ENCODE measurements at regions not wholly inside any gene's neighbourhood (a gene's known extent, or its start where the extent isn't known, plus 50 kb on each side); places are given as distances from the start of the nearest gene placed in this dataset.
A peak's percentile ranks its signal among the peaks of the same experiment; 100 is the strongest.

DNA sequence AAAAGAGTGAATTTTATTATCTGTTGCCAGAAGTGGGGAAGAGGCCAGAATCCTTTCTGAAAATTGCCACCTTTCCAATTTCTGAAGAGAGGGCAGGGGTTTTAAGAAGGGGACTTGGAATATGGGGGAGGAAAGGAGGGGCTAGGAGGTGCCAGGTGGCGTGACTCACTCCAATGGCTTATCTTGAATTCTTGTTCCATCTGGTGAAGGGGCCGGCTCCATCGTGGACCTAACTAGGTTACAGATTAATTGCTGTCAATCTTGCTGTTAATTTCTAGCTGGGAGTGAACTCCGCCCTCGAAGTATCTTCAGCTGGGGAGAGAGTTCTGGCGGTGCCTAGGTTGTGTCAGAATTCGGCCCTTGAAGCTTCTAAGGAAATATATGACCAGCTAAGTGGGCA is 138.7 kb downstream of the YTHDC2 start:
- in situ Hi-C loops (cut with HindIII; ENCODE audit: low pct_unique_long_range_greater_than_20kb, low sequenced_read_pairs): no loop called here

DNA sequence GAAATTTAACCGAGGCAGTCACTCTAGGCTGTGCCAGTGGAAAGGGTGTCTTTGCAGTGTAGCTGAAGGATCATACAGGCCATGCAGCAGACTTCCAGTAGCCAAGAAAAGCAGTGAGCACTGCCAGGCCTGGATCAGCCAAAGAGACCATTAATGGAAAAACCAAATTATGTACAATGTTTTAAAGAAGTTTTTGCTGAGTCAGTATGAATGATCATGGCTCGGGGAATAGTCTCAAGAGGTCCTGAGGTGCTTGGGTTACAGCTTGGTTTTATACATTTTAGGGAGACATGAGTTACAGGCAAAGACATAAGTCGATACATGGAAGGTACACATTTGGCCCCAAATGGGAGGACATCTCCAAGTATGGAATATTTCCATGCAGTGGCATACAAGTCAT is 141.3 kb downstream of the YTHDC2 start:
- in situ Hi-C loops (cut with HindIII; ENCODE audit: low pct_unique_long_range_greater_than_20kb, low sequenced_read_pairs): no loop called here
- DNase-seq (ENCODE audit: low read depth): no peak

More for the DNA sequence above, 138.7 kb downstream of the YTHDC2 start:
- no peak for DNase-seq (ENCODE audit: low read depth)

DNA sequence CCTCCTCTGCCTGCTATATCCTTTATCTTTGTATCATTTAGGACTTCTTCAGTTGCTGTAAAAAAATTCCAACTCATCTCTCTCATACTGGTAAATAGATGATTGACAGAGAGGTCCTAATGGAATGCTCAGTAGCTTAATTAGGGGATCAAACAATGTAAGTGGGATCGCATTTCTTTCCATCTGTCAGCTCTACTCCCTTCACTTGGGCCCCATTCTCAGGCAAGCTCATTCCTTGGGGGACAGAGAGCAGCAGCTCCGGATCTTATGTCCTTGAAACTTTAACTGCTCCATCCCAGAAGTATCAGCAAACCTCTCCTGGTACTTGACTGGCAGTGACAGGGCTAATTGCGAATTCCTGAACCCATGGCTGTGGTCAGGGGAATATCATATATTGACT is 146.7 kb downstream of the YTHDC2 start:
- in situ Hi-C loops (cut with HindIII; ENCODE audit: low pct_unique_long_range_greater_than_20kb, low sequenced_read_pairs): no loop called here
- DNase-seq (ENCODE audit: low read depth): no peak

DNA sequence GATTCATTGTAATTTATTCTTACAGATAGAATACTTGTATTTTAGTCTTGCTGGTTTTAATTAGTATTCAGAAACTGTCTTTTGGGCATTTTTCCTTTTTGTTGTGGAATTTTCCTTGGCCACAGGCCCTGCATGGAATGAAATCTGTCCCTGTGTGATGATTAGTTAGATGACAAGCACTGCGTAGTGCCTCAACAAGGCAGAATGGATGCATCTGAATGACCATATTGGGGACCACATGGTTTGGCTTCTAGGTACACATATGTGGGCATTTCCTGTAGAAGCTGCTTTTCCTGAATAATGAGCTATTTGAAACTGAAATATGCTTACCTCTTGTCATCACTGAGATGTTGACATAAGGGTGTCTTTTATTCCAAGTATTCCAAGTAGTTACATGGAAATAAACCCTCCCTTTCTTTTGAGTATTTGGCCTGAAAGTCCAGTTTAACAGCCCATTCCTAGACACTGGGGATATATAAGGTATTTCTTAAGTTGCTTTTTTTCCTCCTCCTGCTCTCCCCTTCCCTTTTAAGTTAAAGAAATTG is 147.3 kb downstream of the YTHDC2 start:
- in situ Hi-C loops (cut with HindIII; ENCODE audit: low pct_unique_long_range_greater_than_20kb, low sequenced_read_pairs): no loop called here
- no peak for DNase-seq (ENCODE audit: low read depth)

DNA sequence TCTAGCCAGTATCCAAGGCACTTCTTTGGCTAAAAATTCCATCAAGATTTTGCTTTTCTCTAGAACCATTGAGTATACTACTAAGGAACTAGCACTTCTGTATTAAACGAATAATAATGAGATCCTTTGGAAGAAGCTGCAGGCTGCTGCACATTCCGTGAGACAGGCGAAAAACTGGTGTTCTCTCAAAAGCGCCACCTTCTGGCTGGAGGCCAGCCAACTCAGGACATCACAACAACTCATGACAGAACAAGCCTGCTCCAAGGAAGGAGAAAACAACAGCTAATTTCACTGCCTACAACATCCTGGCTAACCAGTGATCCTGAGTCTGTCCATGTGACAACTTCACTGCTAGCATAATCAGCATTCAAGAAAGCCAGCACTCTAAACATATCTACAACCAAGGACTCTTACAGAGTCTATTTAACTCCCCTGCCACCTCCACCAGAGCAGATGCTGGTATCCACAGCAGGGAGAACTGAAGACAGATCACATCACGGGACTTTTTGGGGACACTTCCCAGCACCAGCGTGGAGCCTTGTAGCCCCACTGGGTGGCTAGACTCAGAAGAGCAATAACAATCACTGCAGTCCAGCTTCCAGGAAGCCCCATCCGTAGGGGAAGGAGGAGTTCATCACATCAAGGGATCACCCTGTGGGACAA is 150.5 kb downstream of the YTHDC2 start:
- in situ Hi-C loops (cut with HindIII; ENCODE audit: low pct_unique_long_range_greater_than_20kb, low sequenced_read_pairs): no loop called here
- peak; percentile 14 for DNase-seq (ENCODE audit: low read depth)

DNA sequence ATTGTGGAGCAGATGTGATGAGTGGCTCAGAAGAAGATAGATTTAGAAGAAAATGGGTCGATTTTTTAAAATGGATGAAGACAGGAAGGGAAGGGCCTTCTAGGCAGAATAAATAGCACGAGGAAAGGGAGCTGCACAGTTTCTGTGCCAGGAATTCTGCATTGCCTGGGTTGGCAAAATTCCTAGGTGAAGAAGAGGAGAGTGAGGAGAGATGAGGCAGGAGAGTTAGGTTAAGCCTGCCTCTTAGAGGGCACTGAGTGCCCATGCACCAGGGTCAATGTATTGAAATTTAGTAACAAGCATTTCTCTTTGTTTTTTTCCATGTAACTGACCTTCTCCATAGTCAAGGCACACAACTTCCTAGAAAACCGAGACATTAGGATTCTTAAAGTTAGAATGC is 159.5 kb downstream of the YTHDC2 start:
- in situ Hi-C loops (cut with HindIII; ENCODE audit: low pct_unique_long_range_greater_than_20kb, low sequenced_read_pairs): no loop called here
- DNase-seq (ENCODE audit: low read depth): no peak

DNA sequence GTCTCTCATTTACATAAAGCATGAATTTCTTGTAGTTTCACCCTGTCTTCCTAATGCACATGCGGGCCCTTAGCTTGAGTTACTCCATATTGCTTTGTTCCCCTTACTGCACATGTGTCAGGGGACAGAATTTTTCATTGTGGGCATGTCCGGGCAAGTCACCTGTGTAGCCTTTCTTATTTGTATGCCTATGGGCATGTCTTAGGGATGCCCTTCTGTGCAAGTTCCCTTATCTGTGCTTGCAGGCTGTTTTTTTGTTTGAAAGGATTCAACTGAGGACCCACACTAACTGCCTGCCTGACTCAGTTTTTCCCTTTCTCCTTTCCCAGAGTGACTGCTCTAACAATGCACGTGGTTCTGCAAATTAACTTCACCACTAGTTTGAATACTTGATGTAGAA is 161.7 kb downstream of the YTHDC2 start:
- no peak for DNase-seq (ENCODE audit: low read depth)
- in situ Hi-C loops (cut with HindIII; ENCODE audit: low pct_unique_long_range_greater_than_20kb, low sequenced_read_pairs): no loop called here

DNA sequence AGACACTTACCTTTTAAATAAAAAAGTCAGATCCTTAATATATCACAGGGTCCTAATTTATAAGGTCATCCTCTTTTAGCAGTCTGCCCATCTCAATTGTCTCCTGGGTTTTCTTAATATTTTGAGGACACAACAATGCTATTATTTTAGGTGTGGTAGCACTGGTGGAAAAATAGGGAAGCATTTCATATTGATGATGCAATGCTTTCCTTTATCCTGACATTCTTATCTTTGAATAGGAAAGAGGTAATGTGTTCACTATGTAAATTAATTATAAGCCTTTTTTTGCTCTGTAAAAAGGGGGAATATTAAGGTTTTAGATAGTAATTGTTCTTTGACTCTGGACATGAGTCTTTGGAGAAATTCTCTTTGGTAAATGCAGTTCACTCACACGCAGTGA is 164.7 kb downstream of the YTHDC2 start:
- in situ Hi-C loops (cut with HindIII; ENCODE audit: low pct_unique_long_range_greater_than_20kb, low sequenced_read_pairs): no loop called here
- no peak for DNase-seq (ENCODE audit: low read depth)

DNA sequence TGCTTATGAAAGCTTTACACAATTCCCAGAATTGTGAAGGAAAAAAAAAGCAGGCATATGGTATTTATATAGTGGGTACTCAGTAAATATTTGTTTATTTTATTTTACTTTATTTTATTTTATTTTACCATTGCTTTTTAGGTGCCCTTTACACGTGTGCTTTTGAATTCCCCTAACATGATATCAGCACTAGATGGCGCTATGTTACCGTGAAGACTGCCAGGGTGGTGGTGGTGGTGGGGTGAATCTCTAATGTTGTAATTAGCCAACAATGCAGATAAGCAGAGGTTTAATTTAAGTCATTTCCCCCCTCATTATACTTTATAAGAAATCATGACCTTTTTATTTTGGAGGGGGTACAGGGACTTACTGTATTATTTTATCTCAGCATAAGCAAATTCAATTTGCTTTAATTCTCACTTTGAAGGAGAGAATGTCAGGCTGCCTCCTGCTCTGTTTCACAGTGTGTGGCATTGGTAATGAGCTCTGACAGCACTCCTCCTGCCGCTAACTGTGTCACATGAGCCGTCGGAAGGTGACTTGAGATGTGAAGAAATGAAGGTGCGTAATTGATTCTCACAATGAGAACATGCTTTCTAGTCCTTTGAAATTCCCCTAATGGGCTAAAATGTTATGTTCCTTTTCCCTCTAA is 165.6 kb downstream of the YTHDC2 start:
- peak; percentile 10 for DNase-seq (ENCODE audit: low read depth)
- in situ Hi-C loops (cut with HindIII; ENCODE audit: low pct_unique_long_range_greater_than_20kb, low sequenced_read_pairs): no loop called here

DNA sequence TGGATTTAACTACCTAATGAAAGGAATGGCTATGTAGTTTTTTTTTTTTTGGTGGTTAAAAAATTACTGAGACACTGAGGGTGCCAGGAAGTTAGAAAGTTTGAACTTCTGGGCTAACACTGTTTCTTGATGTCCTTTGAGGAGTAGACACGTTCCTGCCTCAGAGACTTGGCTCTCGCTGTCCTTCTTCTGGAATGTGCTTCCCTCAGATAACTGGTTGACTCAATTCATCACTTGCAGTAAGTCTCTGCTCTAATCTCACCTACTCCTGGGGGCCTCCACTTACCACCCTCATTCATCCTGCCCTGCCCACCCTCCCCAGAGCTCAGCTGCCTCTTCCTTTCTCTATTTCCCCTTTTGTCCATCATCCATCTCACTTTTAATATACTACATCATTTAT is 167.0 kb downstream of the YTHDC2 start:
- no peak for DNase-seq (ENCODE audit: low read depth)
- in situ Hi-C loops (cut with HindIII; ENCODE audit: low pct_unique_long_range_greater_than_20kb, low sequenced_read_pairs): no loop called here

DNA sequence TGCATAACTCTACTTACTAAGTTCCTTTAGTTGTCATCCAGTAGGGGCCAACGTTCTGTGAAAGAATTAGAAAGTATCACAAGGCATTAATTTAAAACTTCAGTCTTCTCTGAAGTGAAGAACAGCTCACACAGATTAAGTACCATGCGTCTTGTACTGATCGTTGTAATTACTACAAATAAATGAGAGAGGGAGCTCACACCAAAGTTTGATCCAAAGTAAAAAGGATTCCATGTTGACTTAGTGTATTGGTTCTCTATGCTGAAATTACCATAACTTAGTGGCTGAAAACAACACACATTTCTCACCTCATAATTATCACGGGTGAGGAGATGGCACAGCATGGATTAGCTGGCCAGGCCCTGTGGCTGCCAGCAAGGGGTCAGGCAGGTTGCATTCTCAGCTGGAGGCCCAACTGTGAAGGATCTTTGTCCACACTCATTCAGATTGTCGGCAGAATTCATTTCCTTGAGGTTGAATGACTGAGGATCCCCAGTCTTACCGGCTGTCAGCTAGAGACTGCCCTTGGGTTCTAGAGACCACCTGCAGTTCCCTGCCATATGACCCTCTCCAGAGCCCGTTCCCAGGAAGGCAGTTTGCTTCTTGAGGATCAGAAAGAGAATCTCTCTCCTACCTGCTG is 169.1 kb downstream of the YTHDC2 start:
- in situ Hi-C loops (cut with HindIII; ENCODE audit: low pct_unique_long_range_greater_than_20kb, low sequenced_read_pairs): no loop called here
- DNase-seq (ENCODE audit: low read depth): no peak

DNA sequence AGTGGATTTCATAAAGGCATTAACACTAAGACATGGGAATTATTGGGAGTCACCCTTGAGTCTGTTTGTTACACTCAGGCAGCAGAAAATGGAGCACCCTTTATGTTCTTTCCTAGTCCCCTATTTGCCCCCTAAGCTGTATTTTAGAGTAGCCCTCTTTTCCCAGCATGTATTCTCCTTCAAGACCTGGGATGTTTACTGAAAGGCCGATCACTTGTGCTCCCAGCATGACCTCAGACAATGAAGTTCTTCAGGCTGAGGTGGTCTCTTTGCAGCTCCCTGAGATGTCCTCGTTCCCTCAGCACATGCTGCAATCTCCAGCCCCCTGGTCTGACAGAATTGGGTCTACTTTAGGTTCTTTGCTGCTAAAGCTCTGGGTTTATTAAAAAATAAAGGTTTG is 169.7 kb downstream of the YTHDC2 start:
- DNase-seq (ENCODE audit: low read depth): no peak
- in situ Hi-C loops (cut with HindIII; ENCODE audit: low pct_unique_long_range_greater_than_20kb, low sequenced_read_pairs): no loop called here

DNA sequence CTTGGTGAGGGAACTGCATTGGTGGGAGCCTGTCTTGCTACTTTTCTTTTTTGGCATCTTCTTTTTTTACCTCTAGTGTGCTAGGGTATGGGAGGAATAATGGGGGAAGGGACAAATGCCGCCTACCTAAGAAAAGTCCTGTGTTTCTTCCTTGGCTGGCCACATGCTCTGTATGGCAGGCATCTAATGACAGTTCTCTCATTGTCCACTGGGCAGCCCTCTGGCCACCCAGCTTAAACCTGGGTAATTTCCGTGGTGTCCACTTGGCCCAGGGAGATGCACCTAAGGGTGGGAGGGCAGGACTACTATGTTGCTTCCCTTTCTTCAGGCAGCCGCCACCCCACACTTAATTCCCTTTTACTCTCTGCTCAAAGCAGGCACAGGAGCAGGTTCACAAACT is 173.1 kb downstream of the YTHDC2 start:
- in situ Hi-C loops (cut with HindIII; ENCODE audit: low pct_unique_long_range_greater_than_20kb, low sequenced_read_pairs): no loop called here
- no peak for DNase-seq (ENCODE audit: low read depth)

DNA sequence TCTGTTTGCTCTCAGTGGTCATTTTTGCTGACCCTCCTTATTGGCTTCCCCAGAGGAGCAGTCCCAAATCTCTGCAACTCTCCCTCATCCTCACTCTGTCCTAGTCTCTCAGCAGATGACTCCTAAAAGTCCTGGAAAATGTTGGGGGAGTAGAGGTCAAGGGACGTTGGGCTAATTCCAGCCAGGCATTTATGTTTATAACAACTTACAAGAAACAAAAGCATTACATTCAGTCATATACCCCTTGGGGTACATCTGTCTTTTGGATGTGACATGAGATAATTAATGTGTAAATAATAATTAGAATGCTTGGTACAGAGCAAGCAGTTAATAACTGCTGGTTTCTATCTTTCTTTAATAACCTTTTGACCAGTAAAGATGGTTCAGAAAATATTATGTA is 176.2 kb downstream of the YTHDC2 start:
- in situ Hi-C loops (cut with HindIII; ENCODE audit: low pct_unique_long_range_greater_than_20kb, low sequenced_read_pairs): no loop called here
- DNase-seq (ENCODE audit: low read depth): no peak

DNA sequence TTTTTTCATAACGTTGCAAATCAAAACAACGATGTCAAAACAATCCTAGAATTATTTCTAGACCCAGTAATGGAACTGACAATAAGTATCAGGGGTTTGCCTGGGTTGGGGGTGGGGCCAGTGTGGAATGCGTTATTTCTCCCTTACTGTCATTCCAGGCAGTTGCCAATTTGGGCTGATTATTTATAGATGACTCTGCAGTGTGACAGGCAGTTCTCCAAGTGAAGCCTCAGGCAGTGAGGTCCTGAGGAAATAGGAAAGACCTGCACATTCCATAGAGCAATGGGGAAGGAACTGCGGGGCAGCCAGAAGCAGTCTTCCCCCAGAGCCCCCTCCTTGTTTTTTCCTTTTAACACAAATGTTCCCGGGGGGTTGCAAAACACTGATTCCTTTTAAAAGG is 179.0 kb downstream of the YTHDC2 start:
- no peak for DNase-seq (ENCODE audit: low read depth)
- in situ Hi-C loops (cut with HindIII; ENCODE audit: low pct_unique_long_range_greater_than_20kb, low sequenced_read_pairs): no loop called here

DNA sequence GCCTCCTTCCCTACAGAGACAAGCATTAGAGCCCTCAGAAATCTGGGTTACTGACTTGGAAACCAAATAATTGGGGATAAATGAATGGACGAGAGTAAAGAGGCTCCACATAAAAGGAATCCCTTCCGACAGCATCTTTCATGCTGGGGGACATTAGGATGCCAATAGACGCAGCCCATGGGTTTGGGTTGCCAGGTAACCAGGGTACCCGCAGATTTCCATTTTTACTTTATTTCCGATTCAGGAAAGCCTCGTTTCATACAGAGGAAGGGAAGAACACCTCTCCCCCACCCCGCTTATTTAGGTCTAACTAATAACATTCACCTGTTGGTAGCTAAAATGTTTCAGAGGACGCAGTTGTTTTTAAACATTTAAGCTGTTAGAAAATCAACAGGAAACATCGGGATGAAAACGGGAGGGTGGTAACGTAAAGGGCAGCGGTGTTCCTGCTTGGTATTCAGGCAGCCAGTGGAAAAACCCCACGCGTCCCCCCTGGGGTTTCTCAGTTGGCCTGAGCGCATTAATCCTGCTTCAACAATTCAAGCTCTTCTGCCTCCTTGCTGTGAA is 179.5 kb downstream of the YTHDC2 start:
- in situ Hi-C loops (cut with HindIII; ENCODE audit: low pct_unique_long_range_greater_than_20kb, low sequenced_read_pairs): no loop called here

DNA sequence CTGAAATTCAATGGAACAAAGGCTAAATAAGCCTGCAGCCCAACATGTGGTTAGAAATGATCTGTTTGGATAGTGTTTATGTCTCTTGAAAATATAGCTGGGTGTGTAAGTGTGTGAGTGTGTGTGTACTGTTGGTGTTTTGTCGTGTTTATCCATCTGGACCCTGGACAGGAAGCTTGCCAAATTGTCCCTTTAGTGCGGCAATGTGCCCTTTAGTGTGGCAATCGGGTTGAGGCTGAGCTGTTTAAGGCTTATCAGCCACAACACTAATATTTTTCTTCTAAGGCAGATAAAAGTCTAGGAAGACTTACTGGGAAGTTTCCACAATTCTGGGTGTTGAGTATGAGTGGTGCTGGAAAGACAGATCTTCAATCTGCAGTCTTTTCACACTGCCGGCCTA is 180.2 kb downstream of the YTHDC2 start:
- DNase-seq (ENCODE audit: low read depth): no peak
- in situ Hi-C loops (cut with HindIII; ENCODE audit: low pct_unique_long_range_greater_than_20kb, low sequenced_read_pairs): no loop called here

More for the DNA sequence above, 179.5 kb downstream of the YTHDC2 start:
- no peak for DNase-seq (ENCODE audit: low read depth)

DNA sequence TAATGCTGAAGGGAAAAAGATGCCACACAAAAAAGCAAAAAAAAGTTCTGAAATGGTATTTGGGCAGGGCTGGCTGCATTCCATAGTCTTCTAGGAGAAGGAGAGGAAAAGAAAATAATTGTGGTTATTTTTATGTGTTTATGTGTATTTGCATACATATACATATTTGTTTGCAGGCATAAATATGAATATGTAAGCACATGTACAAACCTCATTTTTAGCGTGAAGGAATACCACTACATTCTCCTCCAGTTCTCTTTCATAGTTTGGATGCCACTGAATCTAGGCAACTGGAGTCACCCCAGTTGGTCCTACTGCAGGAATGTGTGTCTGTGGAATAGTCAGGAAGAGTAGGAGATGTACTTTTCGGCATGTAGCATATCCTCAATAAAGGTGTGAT is 181.1 kb downstream of the YTHDC2 start:
- DNase-seq (ENCODE audit: low read depth): no peak
- in situ Hi-C loops (cut with HindIII; ENCODE audit: low pct_unique_long_range_greater_than_20kb, low sequenced_read_pairs): no loop called here

DNA sequence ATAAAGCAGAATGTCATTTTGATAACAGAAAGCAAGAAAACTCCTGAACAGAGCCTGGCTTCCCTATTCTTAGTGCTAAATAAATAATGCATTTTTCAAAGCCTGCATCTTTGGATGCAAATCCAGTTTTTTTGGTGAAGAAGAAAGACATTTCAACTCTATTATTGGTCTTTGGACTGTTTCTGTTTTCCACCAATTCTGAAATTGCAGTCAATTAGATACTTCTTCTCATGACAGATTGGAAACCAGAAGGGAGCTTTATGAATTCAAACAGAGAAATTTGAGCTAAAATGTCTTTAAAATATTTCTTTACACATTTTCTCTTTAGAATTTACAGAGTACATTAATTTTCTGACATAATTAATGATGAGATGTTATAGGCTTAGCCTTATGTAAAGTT is 189.8 kb downstream of the YTHDC2 start:
- DNase-seq (ENCODE audit: low read depth): no peak
- in situ Hi-C loops (cut with HindIII; ENCODE audit: low pct_unique_long_range_greater_than_20kb, low sequenced_read_pairs): no loop called here

Data from Caki2 (cell line).